IMR-90 (cell line): ENCODE measurements at regions not wholly inside any gene's neighbourhood (a gene's known extent, or its start where the extent isn't known, plus 50 kb on each side); places are given as distances from the start of the nearest gene placed in this dataset.
A peak's percentile ranks its signal among the peaks of the same experiment; 100 is the strongest.
"Not testable (repeated sequence)": the region's sequence is repeated elsewhere in the genome, so short reads cannot be mapped to it uniquely, and the experiment has no call there.

ENCODE experiments used
- ATAC-seq: fragments of 200-7000 bp; cut with Tn5 transposase; 2 replicates; pipeline ENCODE4 v1.9.1; 2020; ENCODE audit warnings: low read depth, mild to moderate bottlenecking, moderate library complexity
- BruUV-seq: library from RNA; stranded (reverse); fragments of 400-500 nt; replicated peaks from 2 replicates; lab custom pipeline; 2021; lab: Mats Ljungman, UMichigan
- CTCF ChIA-PET: fragments of 300-600 bp; formaldehyde crosslinking; extraction: SDS; loops from one replicate; lab custom pipeline; 2021; ENCODE audit warnings: antibody characterized with exemption; lab: Yijun Ruan, JAX
- POLR2A ChIA-PET: fragments of 300-600 bp; sonication (Branson Sonifier 250); formaldehyde crosslinking; loops from one replicate; lab custom pipeline; 2022; ENCODE audit warnings: antibody characterized with exemption; ENCODE audit not compliant: unreplicated experiment; lab: Charles Lee
- DNase-seq: peaks from one replicate; pipeline ENCODE4 v3.0.0; 2013
- H2AFZ ChIP-seq: replicated peaks from 2 replicates; pipeline ENCODE3; 2013; ENCODE audit warnings: low read length, mild to moderate bottlenecking; ENCODE audit not compliant: poor library complexity
- H2AK5ac ChIP-seq: 2 replicates; pipeline ENCODE4 v1.6.1; 2013; ENCODE audit warnings: low read depth, low read length, inconsistent platforms
- H2AK9ac ChIP-seq: replicated peaks from 2 replicates; pipeline ENCODE3; 2013; ENCODE audit warnings: mild to moderate bottlenecking, low read depth, low read length, moderate library complexity; ENCODE audit not compliant: poor library complexity
- H2BK120ac ChIP-seq: 2 replicates; pipeline ENCODE4 v1.6.1; 2013; ENCODE audit warnings: low read depth, low read length, inconsistent platforms
- H2BK15ac ChIP-seq: 3 replicates; pipeline ENCODE4 v1.6.1; 2013; ENCODE audit warnings: low read depth, low read length, inconsistent platforms
- H2BK20ac ChIP-seq: 2 replicates; pipeline ENCODE4 v1.6.1; 2013; ENCODE audit warnings: low read depth, mild to moderate bottlenecking, inconsistent platforms, low read length, moderate library complexity
- H2BK5ac ChIP-seq: 2 replicates; pipeline ENCODE4 v1.6.1; 2013; ENCODE audit warnings: mild to moderate bottlenecking, low read depth, low read length, inconsistent platforms; ENCODE audit not compliant: poor library complexity, severe bottlenecking
- H3K14ac ChIP-seq: replicated peaks from 2 replicates; pipeline ENCODE4 v1.6.1; 2013; ENCODE audit warnings: low read depth, low read length, inconsistent platforms
- H3K18ac ChIP-seq: 2 replicates; pipeline ENCODE4 v1.6.1; 2013; ENCODE audit warnings: low read depth, low read length, control low read depth
- H3K23ac ChIP-seq: 2 replicates; pipeline ENCODE4 v1.6.1; 2013; ENCODE audit warnings: low read depth, low read length, inconsistent platforms
- H3K27ac ChIP-seq: 2 replicates; pipeline ENCODE4 v1.5.1; 2013; ENCODE audit warnings: mild to moderate bottlenecking, control low read depth, low read length; ENCODE audit not compliant: insufficient read depth
- H3K27me3 ChIP-seq: 2 replicates; pipeline ENCODE4 v1.6.1; 2013; ENCODE audit warnings: low read length; ENCODE audit not compliant: control insufficient read depth, insufficient read depth
- H3K36me3 ChIP-seq: 2 replicates; pipeline ENCODE4 v1.6.1; 2013; ENCODE audit warnings: low read length, mixed read lengths; ENCODE audit not compliant: control insufficient read depth, insufficient read depth
- H3K4ac ChIP-seq: 2 replicates; pipeline ENCODE4 v1.6.1; 2013; ENCODE audit warnings: low read depth, low read length, inconsistent platforms
- H3K4me1 ChIP-seq: 2 replicates; pipeline ENCODE4 v1.6.1; 2013; ENCODE audit warnings: low read length, mixed read lengths; ENCODE audit not compliant: control insufficient read depth, insufficient read depth
- H3K4me2 ChIP-seq: 2 replicates; pipeline ENCODE4 v1.6.1; 2013; ENCODE audit warnings: low read depth, mild to moderate bottlenecking, control low read depth, low read length, moderate library complexity
- H3K4me3 ChIP-seq: 2 replicates; pipeline ENCODE4 v1.5.1; 2013; ENCODE audit warnings: low read depth, mild to moderate bottlenecking, control low read depth, low read length, moderate library complexity; ENCODE audit not compliant: insufficient read depth
- H3K56ac ChIP-seq: 2 replicates; pipeline ENCODE4 v1.6.1; 2013; ENCODE audit warnings: low read length, inconsistent platforms; ENCODE audit not compliant: insufficient read depth; ENCODE audit errors: extremely low read depth
- H3K79me1 ChIP-seq, 2 experiments: 2 replicates each; pipeline ENCODE4 v1.6.1; 2013; ENCODE audit warnings: low read length in 2 of 2, inconsistent platforms in 1 of 2, low read depth in 1 of 2
- H3K9ac ChIP-seq: 2 replicates; pipeline ENCODE4 v1.6.1; 2013; ENCODE audit warnings: low read depth, low read length, control low read depth
- H3K9me1 ChIP-seq: 2 replicates; pipeline ENCODE4 v1.6.1; 2013; ENCODE audit warnings: low read length, inconsistent platforms; ENCODE audit not compliant: insufficient read depth
- H3K9me3 ChIP-seq: 2 replicates; pipeline ENCODE4 v1.6.1; 2013; ENCODE audit warnings: low read length; ENCODE audit not compliant: control insufficient read depth, insufficient read depth
- H4K20me1 ChIP-seq: 2 replicates; pipeline ENCODE4 v1.6.1; 2013; ENCODE audit warnings: low read length, inconsistent platforms; ENCODE audit not compliant: insufficient read depth
- H4K5ac ChIP-seq: 2 replicates; pipeline ENCODE4 v1.6.1; 2013; ENCODE audit warnings: mild to moderate bottlenecking, low read depth, low read length, control low read depth
- H4K8ac ChIP-seq, 2 experiments: 2 replicates each; pipeline ENCODE4 v1.6.1; 2013; ENCODE audit warnings: low read depth in 2 of 2, low read length in 2 of 2, control low read depth in 1 of 2, inconsistent platforms in 1 of 2
- H4K91ac ChIP-seq: 2 replicates; pipeline ENCODE4 v1.6.1; 2013; ENCODE audit warnings: low read depth, low read length, inconsistent platforms; ENCODE audit not compliant: insufficient read depth
- CTCF ChIP-seq: conservative IDR thresholded peaks from 2 replicates; pipeline ENCODE4 v1.5.1; 2012; ENCODE audit warnings: mild to moderate bottlenecking, low read depth, low read length, improper control_type of control experiment
- MXI1 ChIP-seq: IDR thresholded peaks from 2 replicates; pipeline ENCODE4 v1.6.1; 2012; ENCODE audit warnings: low read depth, mild to moderate bottlenecking, low read length, moderate library complexity, borderline replicate concordance
- POLR2A ChIP-seq: IDR thresholded peaks from 2 replicates; pipeline ENCODE4 v1.6.1; 2012; ENCODE audit warnings: mild to moderate bottlenecking, low read depth, low read length
- RCOR1 ChIP-seq: IDR thresholded peaks from 2 replicates; pipeline ENCODE4 v1.6.1; 2012; ENCODE audit warnings: mild to moderate bottlenecking, low read length, improper control_type of control experiment; ENCODE audit not compliant: insufficient replicate concordance
- RFX5 ChIP-seq: IDR thresholded peaks from 2 replicates; pipeline ENCODE4 v1.8.0; 2012; ENCODE audit warnings: low read depth, mild to moderate bottlenecking, low read length, moderate library complexity
- SMC3 ChIP-seq: fragments of 150-350 bp; IDR thresholded peaks from 2 replicates; pipeline ENCODE4 v1.6.1; 2016; ENCODE audit warnings: low read depth, mild to moderate bottlenecking, antibody characterized with exemption, low read length, moderate library complexity
- WGBS, 2 experiments: methylation state at CpG; one replicate each; pipeline versions ENCODE4 v1.1.5 to v1.1.7; 2013; ENCODE audit warnings: missing lambda C conversion rate in 2 of 2; ENCODE audit not compliant: insufficient read length in 1 of 2; ENCODE audit errors: extremely low coverage in 2 of 2; 5-methylcytosine and 5-hydroxymethylcytosine counted together
- dilution Hi-C: fragments of 300-500 bp; cut with HindIII; formaldehyde crosslinking; loops from one replicate; pipeline ENCODE4 v1.14.3; 2018; ENCODE audit warnings: low sequenced_read_pairs; ENCODE audit not compliant: unreplicated experiment
- in situ Hi-C: fragments of 300-500 bp; cut with MboI; formaldehyde crosslinking; loops from 3 replicates; pipeline ENCODE4 v1.14.3; 2019; ENCODE audit warnings: low sequenced_read_pairs, inconsistent platforms, mixed read lengths
- intact Hi-C: fragments of 100-400 bp; cut with micrococcal nuclease; formaldehyde crosslinking; loops from 2 replicates; pipeline ENCODE4 v1.10.0; 2022
- TF ChIP-seq, protein P1 (sequence below): fragments of 150-350 bp; IDR thresholded peaks from 2 replicates; pipeline ENCODE4 v1.6.1; 2016; ENCODE audit warnings: low read depth, mild to moderate bottlenecking, low read length, moderate library complexity, borderline replicate concordance

- Histone ChIP-seq H3K36me3 (no peaks in the 10 kb centered on the region), H4K5ac (no peak overlapping the region), H3K9me1 (no peaks in the 10 kb centered on the region), H4K20me1 (no peaks in the 10 kb centered on the region), H2AK5ac (no peak overlapping the region), H3K4me1 (no peaks in the 10 kb centered on the region), H3K56ac (no peak overlapping the region), H2BK20ac (no peak overlapping the region), H3K4me3 (no peak overlapping the region), H3K14ac (no peak overlapping the region), H3K9me3 (no peaks in the 10 kb centered on the region), H3K4me2 (no peak overlapping the region), H3K27ac (no peak overlapping the region), H2BK5ac (no peak overlapping the region), H2BK15ac (no peak overlapping the region), H3K27me3 (no peaks in the 10 kb centered on the region; the same call in 1 of the 2 replicates), H2AK9ac (no peak overlapping the region), H3K23ac (no peak overlapping the region), H2BK120ac (no peak overlapping the region), H3K9ac (no peak overlapping the region), H4K8ac (no peak overlapping the region), H3K79me1 (no peaks in the 10 kb centered on the region), H3K18ac (no peak overlapping the region), H4K91ac (no peak overlapping the region), H2AFZ (no peak overlapping the region), H3K4ac (no peak overlapping the region)
- peak; percentile 18 for DNase-seq
- ChIA-PET CTCF (no interaction called here), POLR2A (interaction anchor here (0.8 kb wide), 1 partner anchor 24 kb away, joined by 3 read pairs; no protein-coding TSS in a partner anchor)
- intact Hi-C loops = no loop called here
- dilution Hi-C loops = no loop called here
- peak; percentile 49 for ATAC-seq
- BruUV-seq = no TSS peak
- no peak for TF ChIP-seq SMC3
- no peak for TF ChIP-seq RCOR1
- TF ChIP-seq MXI1 = no peak
- no peak for TF ChIP-seq POLR2A
- TF ChIP-seq RFX5 = no peak
- TF ChIP-seq CTCF = no peak
- TF ChIP-seq, protein P1, sequence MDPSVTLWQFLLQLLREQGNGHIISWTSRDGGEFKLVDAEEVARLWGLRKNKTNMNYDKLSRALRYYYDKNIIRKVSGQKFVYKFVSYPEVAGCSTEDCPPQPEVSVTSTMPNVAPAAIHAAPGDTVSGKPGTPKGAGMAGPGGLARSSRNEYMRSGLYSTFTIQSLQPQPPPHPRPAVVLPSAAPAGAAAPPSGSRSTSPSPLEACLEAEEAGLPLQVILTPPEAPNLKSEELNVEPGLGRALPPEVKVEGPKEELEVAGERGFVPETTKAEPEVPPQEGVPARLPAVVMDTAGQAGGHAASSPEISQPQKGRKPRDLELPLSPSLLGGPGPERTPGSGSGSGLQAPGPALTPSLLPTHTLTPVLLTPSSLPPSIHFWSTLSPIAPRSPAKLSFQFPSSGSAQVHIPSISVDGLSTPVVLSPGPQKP = no peak
- in situ Hi-C loops = no loop called here
Observed at GRCh38 chr11:109680127-109680526, 258.1 kb downstream of the C11orf87 start.

GRCh38 chr11:109682788-109683187 is 260.8 kb downstream of the C11orf87 start:
- H3K27me3 ChIP-seq, H2BK20ac ChIP-seq, CTCF ChIA-PET, H3K9me3 ChIP-seq, BruUV-seq, H3K79me1 ChIP-seq, H4K5ac ChIP-seq, H2AK5ac ChIP-seq, H3K23ac ChIP-seq, H3K9ac ChIP-seq, POLR2A ChIA-PET, H3K4ac ChIP-seq, H2BK5ac ChIP-seq, H2BK120ac ChIP-seq, in situ Hi-C loops, H3K18ac ChIP-seq, H4K20me1 ChIP-seq, H3K14ac ChIP-seq, ATAC-seq, H3K27ac ChIP-seq, DNase-seq, H4K91ac ChIP-seq, intact Hi-C loops, dilution Hi-C loops, H3K4me3 ChIP-seq, H3K36me3 ChIP-seq, H3K4me1 ChIP-seq, H3K56ac ChIP-seq, H3K9me1 ChIP-seq, H3K4me2 ChIP-seq, H2AK9ac ChIP-seq, H4K8ac ChIP-seq, H2BK15ac ChIP-seq, H2AFZ ChIP-seq: not testable (repeated sequence)
- no CpG with 5 or more reads among the region's 1 CpG for WGBS, 2 experiments
